Lung (tissue), 11 donors: ENCODE measurements at regions not wholly inside any gene's neighbourhood (a gene's known extent, or its start where the extent isn't known, plus 50 kb on each side); places are given as distances from the start of the nearest gene placed in this dataset.

Source experiments
- ATAC-seq: fragments of 200-7000 bp; cut with Tn5 transposase; one replicate; pipeline ENCODE4 v1.9.1; 2020; ENCODE audit warnings: moderate number of reproducible peaks; ENCODE audit not compliant: insufficient read depth, low FRiP score
- DNase-seq, 3 donors: peaks; one replicate each; pipeline ENCODE4 v3.0.0-alpha.2; 2013 to 2017
- H3K27ac ChIP-seq, 2 donors: one replicate each; pipeline ENCODE4 v1.5.1; 2013; ENCODE audit warnings: mild to moderate bottlenecking in 2 of 2, moderate library complexity in 2 of 2, control low read depth in 1 of 2, inconsistent platforms in 1 of 2, low read depth in 1 of 2, low read length in 1 of 2
- H3K27me3 ChIP-seq, 3 donors: one replicate each; pipeline ENCODE4 v1.5.1; 2013; ENCODE audit warnings: low read length in 2 of 3; ENCODE audit not compliant: control insufficient read depth in 3 of 3, insufficient read depth in 3 of 3
- H3K36me3 ChIP-seq, 4 donors: one replicate each; pipeline ENCODE4 v1.5.1; 2013; ENCODE audit warnings: low read length in 4 of 4, mild to moderate bottlenecking in 1 of 4, moderate library complexity in 1 of 4; ENCODE audit not compliant: control insufficient read depth in 4 of 4, insufficient read depth in 4 of 4
- H3K4me1 ChIP-seq, 5 donors: one replicate each; pipeline ENCODE4 v1.5.1; 2013; ENCODE audit warnings: low read length in 5 of 5, mild to moderate bottlenecking in 2 of 5, moderate library complexity in 1 of 5; ENCODE audit not compliant: control insufficient read depth in 5 of 5, insufficient read depth in 5 of 5
- H3K4me3 ChIP-seq: one replicate; pipeline ENCODE4 v1.5.1; 2013; ENCODE audit warnings: mild to moderate bottlenecking, control low read depth, moderate library complexity
- H3K9ac ChIP-seq, 2 donors: one replicate each; pipeline ENCODE4 v1.5.1; 2013; ENCODE audit warnings: low read length in 2 of 2, control low read depth in 1 of 2; ENCODE audit not compliant: insufficient read depth in 1 of 2
- H3K9me3 ChIP-seq, 4 donors: one replicate each; pipeline ENCODE4 v1.5.1; 2013; ENCODE audit warnings: low read length in 3 of 4, mild to moderate bottlenecking in 1 of 4, moderate library complexity in 1 of 4; ENCODE audit not compliant: control insufficient read depth in 4 of 4, insufficient read depth in 3 of 4
- CTCF ChIP-seq: IDR thresholded peaks from 2 replicates; pipeline ENCODE4 v1.5.1; 2012; ENCODE audit warnings: mild to moderate bottlenecking; ENCODE audit errors: control extremely low read depth, extremely low read depth
- WGBS, 2 donors: extraction: QIAGEN DNeasy Blood & Tissue Kit; methylation state at CpG; one replicate each; pipeline ENCODE4 v1.1.7; 2013; 5-methylcytosine and 5-hydroxymethylcytosine counted together
- donor health status: control.
- donor health status: control.
- donor health status: Bipolar disorder and iron deficiency.
- donor health status: healthy.
- donor health status: DM: yes; HTN: yes; CAD: no.

GRCh38 chr6:66082914-66083313 is 375.9 kb upstream of the EYS start:
- Histone ChIP-seq H3K27me3 (no peaks in the 10 kb centered on the region), H3K27ac (no peak overlapping the region), H3K4me3 (no peak overlapping the region), H3K36me3 (no peaks in the 10 kb centered on the region), H3K9me3 (peaks cover 0 to 15% (median 7%) of the 10 kb centered on the region in 4 donors), H3K4me1 (no peaks in the 10 kb centered on the region), H3K9ac (no peak overlapping the region)
- DNase-seq (no peak), ATAC-seq (no peak)
- 92% methylated on average over 1 of the region's 1 CpG for WGBS, 2 donors
- TF ChIP-seq CTCF, result no peak

GRCh38 chr6:66068907-66069306 is 361.9 kb upstream of the EYS start:
- H3K36me3 ChIP-seq, result no peaks in the 10 kb centered on the region
- no peak for TF ChIP-seq CTCF
- no peak overlapping the region for H3K27ac ChIP-seq
- no peak overlapping the region for H3K9ac ChIP-seq
- H3K4me3 ChIP-seq, result no peak overlapping the region
- DNase-seq (no peak), ATAC-seq (no peak)
- no peaks in the 10 kb centered on the region for H3K27me3 ChIP-seq
- peaks cover 0 to 3% (median 0%) of the 10 kb centered on the region in 5 donors for H3K4me1 ChIP-seq
- H3K9me3 ChIP-seq, result peaks cover 0 to 2% (median 0%) of the 10 kb centered on the region in 4 donors

GRCh38 chr6:66068033-66068432 is 361.0 kb upstream of the EYS start:
- H3K4me1 ChIP-seq, result peaks cover 0 to 3% (median 0%) of the 10 kb centered on the region in 5 donors
- TF ChIP-seq CTCF, result no peak
- H3K27ac ChIP-seq, result no peak overlapping the region
- no peak for ATAC-seq
- no peak overlapping the region for H3K9ac ChIP-seq
- no peaks in the 10 kb centered on the region for H3K9me3 ChIP-seq
- no peaks in the 10 kb centered on the region for H3K36me3 ChIP-seq
- H3K27me3 ChIP-seq, result no peaks in the 10 kb centered on the region
- H3K4me3 ChIP-seq, result no peak overlapping the region
- no peak for DNase-seq

GRCh38 chr6:66065313-66065712 is 358.3 kb upstream of the EYS start:
- 92 to 100% methylated on average over 1 of the region's 1 CpG for WGBS, 2 donors
- no peak overlapping the region for H3K27ac ChIP-seq
- no peak overlapping the region for H3K9ac ChIP-seq
- H3K9me3 ChIP-seq, result no peaks in the 10 kb centered on the region
- no peak for TF ChIP-seq CTCF
- H3K4me1 ChIP-seq, result peaks cover 0 to 3% (median 0%) of the 10 kb centered on the region in 5 donors
- no peaks in the 10 kb centered on the region for H3K36me3 ChIP-seq
- ATAC-seq, result no peak
- DNase-seq, result no peak
- H3K27me3 ChIP-seq, result no peaks in the 10 kb centered on the region
- no peak overlapping the region for H3K4me3 ChIP-seq
